Gastroesophageal sphincter (tissue), 3 donors: ENCODE measurements at regions not wholly inside any gene's neighbourhood (a gene's known extent, or its start where the extent isn't known, plus 50 kb on each side); places are given as distances from the start of the nearest gene placed in this dataset.

Source experiments
- CTCF ChIP-seq, 4 experiments: fragments of 200-600 bp in 2 of 4; fragments of 450-650 bp in 2 of 4; sonication (generic) in 1 of 4; IDR thresholded peaks; one replicate each; pipeline ENCODE4 v1.5.1; 2017 to 2019; ENCODE audit warnings: antibody characterized with exemption in 4 of 4, mild to moderate bottlenecking in 2 of 4, moderate library complexity in 2 of 4
- POLR2A ChIP-seq, 2 donors: fragments of 450-650 bp; IDR thresholded peaks; one replicate each; pipeline ENCODE4 v1.6.1; 2017; ENCODE audit warnings: antibody characterized with exemption in 2 of 2, mild to moderate bottlenecking in 2 of 2, moderate library complexity in 1 of 2

- TF ChIP-seq CTCF (IDR thresholded peaks at IDR 0.05) (peak in 1 of 4 experiments; percentile 11), POLR2A (IDR thresholded peaks at IDR 0.05) (no peak)
Measured at GRCh38 chr1:220454155-220454777, 73.7 kb upstream of the MARK1 start.
